Dermis blood vessel endothelial cell (primary cell): ENCODE measurements at regions not wholly inside any gene's neighbourhood (a gene's known extent, or its start where the extent isn't known, plus 50 kb on each side); places are given as distances from the start of the nearest gene placed in this dataset.
"Not testable (repeated sequence)": the region's sequence is repeated elsewhere in the genome, so short reads cannot be mapped to it uniquely, and the experiment has no call there.

Source experiments
- DNase-seq: peaks from one replicate; pipeline ENCODE4 v3.0.0; 2010

DNA sequence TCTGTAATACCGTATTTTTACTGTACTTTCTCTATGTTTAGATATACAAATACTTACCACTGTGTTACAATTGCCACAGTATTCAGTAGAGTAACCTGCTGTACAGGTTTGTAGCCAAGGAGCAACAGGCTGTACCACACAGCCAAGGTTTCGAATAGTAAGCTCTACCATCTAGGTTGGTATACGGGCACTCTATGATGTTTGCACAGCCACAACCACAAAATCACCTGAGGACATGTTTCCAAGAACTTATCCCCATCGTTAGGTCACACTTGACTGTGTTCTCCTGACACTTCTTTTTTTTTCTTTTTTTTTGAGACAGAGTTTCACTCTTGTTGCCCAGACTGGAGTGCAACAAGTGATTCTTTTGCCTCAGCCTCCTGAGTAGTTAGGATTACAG is 134.6 kb upstream of the TRIM24 start:
- DNase-seq, result no peak

DNA sequence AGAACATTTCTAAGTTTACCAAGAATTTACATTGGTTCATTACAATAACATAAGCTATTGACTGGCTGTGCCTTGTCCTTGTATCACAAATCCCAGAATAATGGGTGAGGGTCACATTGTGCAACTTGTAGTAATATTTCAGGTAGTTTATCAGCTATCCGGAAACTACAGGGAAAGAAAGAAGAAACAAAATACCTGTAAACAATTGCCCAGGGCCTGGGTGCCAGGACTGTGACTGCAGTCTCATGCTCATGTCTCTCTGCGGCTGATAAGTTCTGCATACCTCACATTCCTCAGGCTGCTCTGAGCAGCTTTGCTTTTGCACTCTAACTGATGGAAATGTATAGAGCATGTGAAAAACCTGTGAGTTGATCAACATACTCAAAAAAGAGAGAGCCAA is 131.8 kb upstream of the TRIM24 start:
- DNase-seq, result no peak

DNA sequence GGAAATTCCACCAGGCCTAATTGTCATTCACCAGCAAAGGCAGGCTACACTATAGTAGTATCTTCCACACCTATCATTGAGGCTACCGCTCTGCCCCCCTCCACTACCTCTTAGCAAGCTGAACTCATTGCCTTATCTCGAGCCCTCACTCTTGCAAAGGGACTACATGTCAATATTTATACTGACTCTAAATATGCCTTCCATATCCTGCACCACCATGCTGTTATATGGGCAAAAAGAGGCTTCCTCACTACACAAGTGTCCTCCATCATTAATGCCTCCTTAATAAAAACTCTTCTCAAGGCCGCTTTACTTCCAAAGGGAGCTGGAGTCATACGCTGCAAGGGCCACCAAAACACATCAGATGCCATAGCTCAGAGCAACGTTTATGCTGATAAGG is 127.2 kb upstream of the TRIM24 start:
- not testable (repeated sequence) for DNase-seq

DNA sequence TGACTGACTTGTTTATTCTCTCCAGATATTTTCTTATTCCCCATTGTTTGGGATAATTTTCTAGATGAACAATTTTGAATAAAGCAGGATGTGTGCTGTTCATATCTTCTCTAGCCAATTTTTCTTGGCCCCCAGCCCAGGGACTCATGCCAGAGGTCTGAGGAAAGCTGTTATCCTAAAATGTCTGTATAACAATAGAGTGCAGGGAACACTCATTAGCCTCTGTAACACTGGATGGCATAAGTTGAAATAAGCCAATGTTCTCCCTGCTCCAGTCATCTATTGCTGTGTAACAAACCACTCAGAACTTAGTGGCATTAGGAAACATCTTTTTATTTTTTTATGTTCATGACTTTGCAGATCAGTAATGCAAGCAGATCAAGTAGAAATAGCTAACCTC is 121.7 kb upstream of the TRIM24 start:
- peak; percentile 89 for DNase-seq

DNA sequence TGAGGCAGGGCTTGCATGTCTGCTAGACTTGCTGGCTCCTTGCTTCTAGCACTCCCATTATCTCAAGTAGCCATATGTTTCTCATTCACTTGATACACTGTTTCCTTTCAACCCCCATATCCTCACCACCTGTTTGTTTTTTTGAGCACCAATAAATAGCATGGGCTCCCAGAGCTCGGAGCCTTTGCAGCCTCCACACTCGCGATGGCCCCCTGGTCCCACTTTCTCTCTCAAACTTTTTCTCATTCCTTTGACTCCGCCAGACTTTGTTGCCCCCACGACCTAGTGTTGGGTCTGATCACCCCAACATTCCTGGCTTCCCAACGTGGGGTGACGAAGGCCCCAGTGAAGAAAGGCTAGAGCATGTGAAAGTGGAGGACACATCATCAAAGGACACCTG is 120.8 kb upstream of the TRIM24 start:
- not testable (repeated sequence) for DNase-seq

DNA sequence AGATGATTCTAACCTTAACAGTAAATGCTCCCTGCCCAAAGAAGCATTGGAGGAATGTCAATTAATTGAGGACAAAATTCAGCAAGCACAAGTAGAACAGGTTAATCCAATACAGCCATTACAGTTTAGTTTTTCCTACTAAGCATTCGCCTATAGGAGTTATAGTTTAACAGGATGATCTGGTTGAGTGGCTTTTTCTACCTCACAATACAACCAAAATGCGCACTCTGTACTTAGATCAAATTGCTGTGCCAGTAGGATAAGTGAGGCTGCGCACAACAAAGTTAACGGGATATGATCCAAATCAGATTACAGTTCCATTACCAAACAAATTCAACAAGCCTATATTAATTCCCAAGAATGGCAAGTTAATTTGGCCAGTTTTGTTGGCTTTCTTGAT is 117.1 kb upstream of the TRIM24 start:
- DNase-seq, result no peak

DNA sequence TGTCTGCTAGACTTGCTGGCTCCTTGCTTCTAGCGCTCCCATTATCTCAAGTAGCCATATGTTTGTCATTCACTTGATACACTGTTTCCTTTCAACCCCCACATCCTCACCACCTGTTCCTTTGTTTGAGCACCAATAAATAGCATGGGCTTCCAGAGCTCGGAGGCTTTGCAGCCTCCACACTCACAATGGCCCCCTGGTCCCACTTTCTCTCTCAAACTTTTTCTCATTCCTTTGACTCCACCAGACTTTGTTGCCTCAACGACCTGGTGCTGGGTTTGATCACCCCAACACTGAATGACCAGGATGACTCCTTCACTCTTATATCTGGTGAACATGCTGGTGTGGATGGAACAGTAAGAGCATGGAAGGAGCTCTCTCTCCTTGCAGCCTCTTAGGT is 114.5 kb upstream of the TRIM24 start:
- DNase-seq, result no peak

DNA sequence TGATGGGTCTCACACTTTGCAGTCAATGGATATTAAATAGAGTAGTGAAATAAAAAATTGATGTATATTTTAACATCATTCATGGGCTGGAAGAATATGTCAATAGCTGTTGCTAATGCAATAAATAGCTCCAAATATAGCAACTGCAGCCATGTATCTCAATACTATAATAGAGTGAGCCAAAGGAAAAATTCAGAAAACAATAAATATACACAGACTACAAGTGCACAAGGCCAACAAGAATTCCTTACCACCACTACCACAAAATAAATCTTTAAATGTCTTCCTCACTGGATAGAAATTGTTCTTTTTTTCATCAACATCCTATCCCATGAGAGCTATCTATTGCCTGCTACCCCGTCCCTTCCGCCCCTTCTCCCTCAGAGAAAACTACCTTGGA is 113.1 kb upstream of the TRIM24 start:
- DNase-seq, result no peak

DNA sequence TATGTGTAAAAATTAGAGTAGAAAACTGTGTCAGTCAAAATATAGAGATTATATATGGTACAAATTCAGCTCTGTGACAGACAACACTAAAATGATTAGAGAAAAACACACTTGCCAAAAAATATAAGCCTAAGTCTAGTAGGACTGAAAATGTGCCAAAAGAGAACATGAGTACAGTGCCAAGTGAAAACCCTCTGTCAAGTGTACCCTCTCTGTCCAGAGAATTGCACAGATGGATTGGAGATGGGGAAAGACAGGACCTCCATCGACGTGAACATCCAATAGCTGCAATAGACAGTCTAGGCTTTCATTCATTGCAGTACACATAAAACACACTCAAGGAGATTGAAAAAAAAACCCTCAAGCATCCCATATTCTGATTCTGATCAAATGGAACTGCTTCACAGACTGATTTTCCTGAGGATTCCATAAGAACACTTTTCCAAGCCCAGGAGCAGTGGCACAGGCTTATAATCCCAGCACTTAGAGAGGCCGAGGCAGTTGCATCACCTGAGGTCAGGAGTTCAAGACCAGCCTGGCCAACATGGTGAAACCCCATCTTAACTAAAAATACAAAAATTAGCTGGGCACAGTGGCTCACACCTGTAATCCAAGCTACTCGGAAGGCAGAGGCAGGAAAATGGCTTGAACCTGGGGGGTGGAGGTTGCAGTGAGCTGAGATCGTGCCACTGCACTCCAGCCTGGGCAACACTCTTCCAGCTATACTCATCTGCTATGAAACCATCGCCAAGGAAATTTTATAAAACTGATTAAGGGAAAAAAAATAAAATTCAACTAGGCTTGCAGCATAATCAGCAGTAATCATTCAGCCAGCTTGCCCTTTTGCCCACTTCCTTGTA is 110.0 kb upstream of the TRIM24 start:
- no peak for DNase-seq

DNA sequence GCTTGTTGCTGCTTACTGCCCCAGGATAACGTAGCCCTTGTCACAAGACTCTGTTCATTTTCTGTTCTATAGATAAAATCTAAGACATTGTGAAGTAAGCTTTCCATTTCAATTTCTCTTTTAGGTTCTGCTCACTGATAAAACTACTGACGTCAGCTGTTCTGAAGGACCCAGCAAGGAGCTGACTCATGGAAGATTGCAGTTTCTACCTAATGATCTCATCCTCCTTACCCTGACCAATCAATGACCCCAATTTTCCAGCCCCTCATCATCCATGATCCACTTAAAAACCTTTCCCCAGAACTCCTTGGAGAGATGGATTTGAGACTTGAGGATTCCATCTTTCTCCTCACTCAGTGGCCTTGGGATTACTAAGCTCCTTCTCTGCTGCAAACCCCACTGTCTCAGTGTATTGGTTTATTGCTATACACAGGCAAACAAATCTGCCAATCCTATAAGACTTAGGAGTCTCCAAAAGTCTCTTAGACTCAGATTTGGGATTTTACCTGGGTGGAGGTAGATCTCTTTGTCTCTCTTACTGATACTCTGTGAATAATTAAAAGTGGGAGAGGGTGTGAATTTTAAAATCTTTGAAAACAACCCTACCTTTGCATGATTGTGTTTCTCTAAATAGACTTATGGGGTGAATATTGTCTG is 109.2 kb upstream of the TRIM24 start:
- DNase-seq, result no peak

DNA sequence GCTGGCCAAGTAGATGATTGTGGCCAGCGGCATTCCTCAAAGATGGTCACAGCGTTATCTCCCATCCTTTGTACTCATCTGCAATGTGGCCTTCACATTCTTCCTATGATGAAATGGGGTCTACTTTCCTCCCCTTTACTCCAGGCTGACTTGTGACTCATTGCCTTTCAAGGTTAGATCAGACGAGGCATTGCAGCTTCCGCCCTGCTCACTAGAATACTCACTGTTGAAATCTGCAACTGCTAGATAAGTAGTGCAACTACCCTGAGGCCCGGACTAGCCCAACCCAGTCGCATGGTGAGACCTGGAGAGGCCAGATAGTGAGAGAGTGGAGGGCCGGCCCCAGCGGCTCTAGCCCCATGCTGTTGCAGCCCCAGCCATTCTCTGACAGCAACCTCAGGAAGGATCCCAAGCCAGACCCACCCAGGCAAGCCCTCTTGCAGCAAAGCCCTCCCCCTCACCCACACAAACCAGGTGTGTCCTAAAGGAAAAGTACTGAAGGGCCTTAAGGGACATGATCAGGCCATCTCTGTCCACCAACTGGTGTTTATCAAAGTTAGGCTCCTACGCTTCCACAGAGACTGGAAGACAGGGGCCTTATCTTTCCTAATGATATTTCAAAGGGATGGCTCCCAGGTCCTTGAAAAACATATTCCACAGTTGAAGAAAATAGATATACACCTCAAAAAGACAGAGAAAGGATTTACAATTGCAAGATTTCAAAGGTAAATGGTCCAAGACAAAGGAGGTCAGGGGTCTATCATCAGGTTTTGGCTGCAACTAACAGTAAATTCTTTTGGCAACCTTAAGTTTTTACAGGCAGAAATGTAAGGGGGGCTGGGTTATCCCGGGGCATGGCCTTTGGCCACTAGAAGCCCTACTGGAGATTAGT is 107.2 kb upstream of the TRIM24 start:
- no peak for DNase-seq

DNA sequence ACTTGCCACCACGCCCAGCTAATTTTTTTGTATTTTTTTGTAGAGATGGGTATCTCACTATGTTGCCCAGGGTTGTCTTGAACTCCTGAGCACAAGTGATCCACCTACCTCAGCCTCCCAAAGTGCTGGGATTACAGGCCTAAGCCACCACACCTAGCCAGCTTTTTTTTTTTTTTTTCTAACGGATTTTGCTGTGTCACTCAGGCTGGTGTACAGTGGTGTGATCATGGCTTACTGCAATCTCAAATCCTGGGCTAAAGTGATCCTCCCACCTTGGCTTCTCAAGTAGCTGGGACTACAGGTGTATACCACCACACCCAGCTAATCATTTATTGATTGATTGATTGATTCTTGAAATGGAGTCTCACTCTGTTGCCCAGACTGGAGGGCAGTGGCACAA is 106.0 kb upstream of the TRIM24 start:
- DNase-seq, result no peak

DNA sequence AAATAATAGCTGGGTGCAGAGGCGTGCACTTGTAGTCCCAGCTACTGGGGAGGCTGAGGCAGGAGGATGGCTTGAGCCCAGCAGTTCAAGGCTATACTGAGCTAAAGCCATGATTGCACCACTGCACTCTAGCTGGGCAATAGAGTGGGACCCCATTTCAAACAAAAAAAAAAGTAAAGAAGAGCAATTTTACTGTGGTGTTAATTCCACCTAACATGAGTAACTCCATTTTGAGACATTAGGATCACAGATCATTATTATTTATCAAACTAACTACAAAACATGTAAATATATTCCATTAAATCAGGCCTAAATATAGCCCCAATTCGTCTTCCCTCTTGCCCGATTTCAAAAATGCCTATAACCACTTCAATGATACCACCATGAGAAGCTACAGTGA is 104.8 kb upstream of the TRIM24 start:
- no peak for DNase-seq

DNA sequence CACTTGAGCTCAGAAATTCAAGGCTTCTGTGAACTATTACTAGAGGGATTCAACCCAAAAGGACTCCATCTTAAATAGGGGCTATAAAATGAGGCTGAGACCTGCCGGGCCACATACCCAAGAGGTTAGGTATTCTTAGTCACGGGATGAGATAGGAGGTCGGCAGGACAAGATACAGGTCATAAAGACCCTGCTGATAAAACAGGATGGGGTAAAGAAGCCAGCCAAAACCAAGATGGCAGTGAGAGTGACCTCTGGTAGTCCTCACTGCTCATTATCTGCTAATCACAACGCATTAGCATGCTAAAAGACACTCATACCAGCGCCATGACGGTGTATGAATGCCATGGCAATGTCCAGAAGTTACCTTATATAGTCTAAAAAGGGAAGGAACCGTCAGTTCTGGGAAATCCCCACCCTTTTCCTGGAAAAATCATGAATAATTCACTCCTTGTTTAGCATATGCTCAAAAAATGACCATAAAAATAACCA is 101.2 kb upstream of the TRIM24 start:
- no peak for DNase-seq

DNA sequence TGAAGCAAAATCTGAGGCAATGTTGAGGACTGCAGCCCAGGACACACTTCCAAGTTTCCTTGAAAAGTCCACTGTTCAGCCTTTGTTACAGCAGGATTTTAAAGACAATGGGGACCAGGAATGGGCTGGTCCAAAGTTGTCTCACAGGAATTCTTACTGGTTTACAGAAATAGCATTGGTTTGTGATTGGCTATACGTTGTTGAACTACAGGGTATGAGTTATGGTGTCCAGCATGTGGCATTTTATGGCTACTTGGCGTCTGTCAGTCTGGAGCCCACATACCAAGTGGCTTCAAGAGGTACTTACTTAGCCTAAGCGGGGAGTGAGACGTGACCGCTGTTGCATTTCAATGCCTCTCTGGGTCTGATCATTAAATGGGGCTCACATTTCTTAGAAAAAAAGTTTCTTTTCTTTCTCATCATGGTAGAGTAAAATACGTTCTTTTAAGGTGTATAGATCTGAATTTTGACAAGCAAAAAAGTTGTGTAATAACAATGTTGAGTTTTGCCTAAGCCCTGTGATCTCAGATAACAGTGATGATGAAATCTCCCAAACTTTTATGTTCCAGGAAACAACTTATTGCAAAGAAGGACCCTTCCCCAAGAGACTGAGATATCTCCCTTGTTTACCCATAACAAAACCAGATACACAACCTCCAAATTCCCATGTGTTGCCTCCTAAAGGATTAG is 100.0 kb upstream of the TRIM24 start:
- DNase-seq, result no peak

DNA sequence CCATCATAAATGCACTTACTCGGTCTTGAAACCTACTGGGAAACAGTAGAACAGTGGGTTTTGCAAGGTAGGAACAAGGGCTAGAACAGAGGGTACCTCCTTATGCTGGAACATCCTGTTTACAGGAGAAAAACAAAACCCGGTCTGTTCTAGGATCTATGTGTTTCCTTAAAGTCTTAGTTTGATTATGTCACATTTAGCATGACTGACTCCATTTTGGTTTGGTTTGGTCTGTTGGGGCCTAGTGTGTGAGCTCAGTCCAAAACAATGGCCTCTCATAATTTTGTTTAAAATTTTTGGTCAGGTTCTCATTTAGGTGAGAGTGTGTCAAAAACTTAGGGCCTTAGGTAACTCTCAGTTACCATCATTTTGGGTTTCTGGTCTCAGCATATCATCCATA is 96.3 kb upstream of the TRIM24 start:
- DNase-seq, result no peak

DNA sequence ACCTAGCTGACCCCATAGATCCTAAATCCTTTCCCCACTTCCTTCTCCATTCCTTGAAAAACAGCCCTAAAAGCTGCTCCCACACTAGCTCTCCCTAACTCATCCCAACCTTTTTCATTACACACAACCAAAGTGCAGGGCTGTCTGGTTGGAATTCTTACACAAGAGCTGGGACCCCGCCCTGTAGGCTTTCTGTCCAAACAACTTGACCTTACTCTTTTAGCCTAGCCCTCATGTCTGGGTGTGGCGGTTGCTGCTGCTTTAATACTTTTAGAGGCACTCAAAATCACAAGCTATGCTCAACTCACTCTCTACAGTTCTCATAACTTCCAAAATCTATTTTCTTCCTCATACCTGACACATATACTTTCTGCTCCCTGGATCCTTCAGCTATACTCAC is 93.9 kb upstream of the TRIM24 start:
- not testable (repeated sequence) for DNase-seq

DNA sequence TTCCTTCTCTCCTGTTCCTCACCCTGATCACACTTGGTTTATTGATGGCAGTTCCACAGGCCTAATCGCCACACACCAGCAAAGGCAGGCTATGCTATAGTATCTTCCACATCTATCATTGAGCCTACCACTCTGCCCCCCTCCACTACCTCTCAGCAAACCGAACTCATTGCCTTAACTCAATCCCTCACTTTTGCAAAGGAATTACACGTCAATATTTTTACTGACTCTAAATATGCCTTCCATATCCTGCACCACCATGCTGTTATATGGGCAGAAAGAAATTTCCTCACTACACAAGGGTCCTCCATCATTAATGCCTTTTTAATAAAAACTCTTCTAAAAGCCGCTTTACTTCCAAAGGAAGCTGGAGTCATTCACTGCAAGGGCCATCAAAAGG is 93.4 kb upstream of the TRIM24 start:
- DNase-seq, result not testable (repeated sequence)

DNA sequence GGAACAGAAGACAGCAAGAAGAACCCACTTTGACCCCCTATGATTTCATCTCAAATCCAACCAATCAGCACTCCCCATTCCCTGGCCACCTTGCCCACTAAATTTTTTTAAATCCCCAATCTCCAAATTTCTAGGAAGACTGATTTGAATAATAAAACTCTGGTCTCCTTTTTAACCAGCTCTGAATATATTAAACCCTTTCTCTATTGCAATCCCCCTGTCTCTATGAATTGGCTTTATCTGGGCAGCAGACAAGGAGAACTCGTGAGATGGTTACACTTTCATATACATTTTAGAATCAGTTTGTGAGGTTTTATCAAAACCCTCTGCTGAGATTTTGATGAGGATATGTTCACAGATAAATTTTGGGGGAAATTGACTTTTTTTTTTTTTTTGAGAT is 90.3 kb upstream of the TRIM24 start:
- no peak for DNase-seq

DNA sequence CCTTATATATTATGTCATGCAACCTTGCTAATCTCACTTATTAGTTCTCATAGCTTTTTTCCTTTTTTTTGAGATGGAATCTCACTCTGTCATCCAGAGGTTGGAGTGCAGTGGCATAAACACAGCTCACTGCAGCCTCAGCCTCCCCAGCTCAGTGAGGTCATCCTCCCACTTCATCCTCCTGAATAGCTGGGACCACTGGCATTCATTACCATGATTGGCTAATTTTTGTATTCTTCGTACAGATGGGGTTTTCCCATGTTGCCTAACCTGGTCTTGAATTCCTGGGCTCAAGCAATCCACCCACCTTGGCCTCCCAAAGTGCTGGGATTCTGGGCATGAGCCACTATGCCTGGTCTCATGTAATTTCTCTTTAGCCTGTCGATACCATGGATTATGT is 89.1 kb upstream of the TRIM24 start:
- DNase-seq, result no peak

DNA sequence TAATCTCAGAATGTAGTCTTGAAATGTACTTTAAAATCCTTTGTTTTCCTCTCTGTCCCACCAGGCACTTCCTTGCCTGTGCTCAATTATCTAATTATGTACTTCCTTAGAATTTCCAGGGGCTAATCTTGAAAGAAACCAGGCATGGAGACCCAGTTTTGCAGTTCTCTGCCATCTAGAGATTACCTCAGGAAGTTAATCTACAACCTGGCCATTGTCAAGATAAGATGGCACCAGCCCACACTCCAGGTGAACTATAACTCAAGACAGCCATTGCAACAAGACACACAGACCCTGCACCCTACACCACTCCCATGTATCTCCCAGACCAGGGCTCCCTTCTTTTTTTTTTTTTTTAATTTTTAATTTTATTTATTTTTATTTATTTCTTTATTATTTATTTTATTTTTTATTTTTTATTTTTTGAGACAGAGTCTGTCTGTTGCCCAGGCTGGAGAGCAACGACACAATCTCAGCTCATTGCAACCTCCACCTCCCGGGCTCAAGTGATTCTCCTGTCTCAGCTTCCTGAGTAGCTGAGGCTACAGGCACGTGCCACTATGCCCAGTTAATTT is 85.9 kb upstream of the TRIM24 start:
- DNase-seq, result no peak

DNA sequence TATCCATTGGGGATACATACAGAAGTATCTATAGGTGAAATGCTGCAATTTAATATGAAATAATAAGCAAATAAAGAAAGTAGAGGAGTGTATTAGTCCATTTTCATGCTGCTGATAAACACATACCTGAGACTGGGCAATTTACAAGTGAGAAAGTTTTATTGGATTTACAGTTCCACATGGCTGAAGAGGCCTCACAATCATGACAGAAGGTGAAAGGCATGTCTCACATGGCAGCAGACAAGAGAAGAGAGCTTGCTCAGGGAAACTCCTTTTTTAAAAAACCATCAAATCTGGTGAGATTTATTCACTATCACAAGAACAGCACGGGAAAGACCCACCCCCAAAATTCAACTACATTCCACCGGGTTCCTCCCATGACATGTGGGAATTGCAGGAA is 82.8 kb upstream of the TRIM24 start:
- no peak for DNase-seq
